DND-41 (cell line): ENCODE measurements at regions not wholly inside any gene's neighbourhood (a gene's known extent, or its start where the extent isn't known, plus 50 kb on each side); places are given as distances from the start of the nearest gene placed in this dataset.

Experiments used
- EZH2 ChIP-seq: IDR thresholded peaks from 3 replicates; pipeline ENCODE4 v1.6.1; 2012; ENCODE audit warnings: borderline replicate concordance, low read depth, mild to moderate bottlenecking, moderate library complexity, low read length, inconsistent platforms; ENCODE audit not compliant: severe bottlenecking
- TF ChIP-seq, protein P1 (sequence below): IDR thresholded peaks from 2 replicates; pipeline ENCODE4 v1.5.1; 2012; ENCODE audit warnings: borderline replicate concordance, low read length, moderate library complexity, mild to moderate bottlenecking; ENCODE audit not compliant: poor library complexity, severe bottlenecking; ENCODE audit errors: extremely low read depth

DNA sequence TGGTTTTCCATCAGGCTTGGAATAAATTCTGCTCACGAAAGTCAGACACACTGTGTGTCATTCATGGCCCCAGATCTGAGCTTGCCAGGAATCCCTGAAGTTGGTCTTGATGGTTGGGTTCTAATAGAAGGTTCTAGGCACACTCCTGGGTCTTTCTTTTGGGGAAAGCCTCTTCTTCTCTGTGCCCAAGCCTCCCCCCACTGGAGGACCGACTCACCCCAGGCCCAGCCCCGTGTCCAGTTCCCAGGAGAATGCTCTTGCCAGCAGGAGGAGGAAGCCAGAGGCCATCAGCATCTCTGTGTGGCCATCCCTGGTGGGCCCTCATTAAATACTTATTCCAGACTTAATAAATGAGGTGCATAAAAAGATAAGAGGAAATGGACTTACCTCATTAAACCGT, 548.0 kb downstream of the TCERG1L start:
- TF ChIP-seq EZH2 = no peak
- TF ChIP-seq, protein P1, sequence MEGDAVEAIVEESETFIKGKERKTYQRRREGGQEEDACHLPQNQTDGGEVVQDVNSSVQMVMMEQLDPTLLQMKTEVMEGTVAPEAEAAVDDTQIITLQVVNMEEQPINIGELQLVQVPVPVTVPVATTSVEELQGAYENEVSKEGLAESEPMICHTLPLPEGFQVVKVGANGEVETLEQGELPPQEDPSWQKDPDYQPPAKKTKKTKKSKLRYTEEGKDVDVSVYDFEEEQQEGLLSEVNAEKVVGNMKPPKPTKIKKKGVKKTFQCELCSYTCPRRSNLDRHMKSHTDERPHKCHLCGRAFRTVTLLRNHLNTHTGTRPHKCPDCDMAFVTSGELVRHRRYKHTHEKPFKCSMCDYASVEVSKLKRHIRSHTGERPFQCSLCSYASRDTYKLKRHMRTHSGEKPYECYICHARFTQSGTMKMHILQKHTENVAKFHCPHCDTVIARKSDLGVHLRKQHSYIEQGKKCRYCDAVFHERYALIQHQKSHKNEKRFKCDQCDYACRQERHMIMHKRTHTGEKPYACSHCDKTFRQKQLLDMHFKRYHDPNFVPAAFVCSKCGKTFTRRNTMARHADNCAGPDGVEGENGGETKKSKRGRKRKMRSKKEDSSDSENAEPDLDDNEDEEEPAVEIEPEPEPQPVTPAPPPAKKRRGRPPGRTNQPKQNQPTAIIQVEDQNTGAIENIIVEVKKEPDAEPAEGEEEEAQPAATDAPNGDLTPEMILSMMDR = no peak
